IPS-18a (cell line): ENCODE measurements at regions not wholly inside any gene's neighbourhood (a gene's known extent, or its start where the extent isn't known, plus 50 kb on each side); places are given as distances from the start of the nearest gene placed in this dataset.
"Not testable (repeated sequence)": the region's sequence is repeated elsewhere in the genome, so short reads cannot be mapped to it uniquely, and the experiment has no call there.

Experiments
- H3K27ac ChIP-seq: one replicate; pipeline ENCODE4 v1.5.1; 2013; ENCODE audit warnings: low read length
- H3K27me3 ChIP-seq: one replicate; pipeline ENCODE4 v1.6.1; 2013; ENCODE audit warnings: mild to moderate bottlenecking, low read length; ENCODE audit not compliant: control insufficient read depth, insufficient read depth
- H3K36me3 ChIP-seq: one replicate; pipeline ENCODE4 v1.6.1; 2013; ENCODE audit warnings: low read depth, low read length; ENCODE audit not compliant: control insufficient read depth
- H3K4me1 ChIP-seq: one replicate; pipeline ENCODE4 v1.6.1; 2013; ENCODE audit warnings: low read depth, low read length; ENCODE audit not compliant: control insufficient read depth
- H3K4me3 ChIP-seq: one replicate; pipeline ENCODE4 v1.5.1; 2013; ENCODE audit warnings: low read length
- H3K9ac ChIP-seq: one replicate; pipeline ENCODE4 v1.6.1; 2013; ENCODE audit warnings: mild to moderate bottlenecking, low read length, moderate library complexity
- H3K9me3 ChIP-seq: one replicate; pipeline ENCODE4 v1.6.1; 2013; ENCODE audit warnings: low read depth, low read length; ENCODE audit not compliant: control insufficient read depth

DNA sequence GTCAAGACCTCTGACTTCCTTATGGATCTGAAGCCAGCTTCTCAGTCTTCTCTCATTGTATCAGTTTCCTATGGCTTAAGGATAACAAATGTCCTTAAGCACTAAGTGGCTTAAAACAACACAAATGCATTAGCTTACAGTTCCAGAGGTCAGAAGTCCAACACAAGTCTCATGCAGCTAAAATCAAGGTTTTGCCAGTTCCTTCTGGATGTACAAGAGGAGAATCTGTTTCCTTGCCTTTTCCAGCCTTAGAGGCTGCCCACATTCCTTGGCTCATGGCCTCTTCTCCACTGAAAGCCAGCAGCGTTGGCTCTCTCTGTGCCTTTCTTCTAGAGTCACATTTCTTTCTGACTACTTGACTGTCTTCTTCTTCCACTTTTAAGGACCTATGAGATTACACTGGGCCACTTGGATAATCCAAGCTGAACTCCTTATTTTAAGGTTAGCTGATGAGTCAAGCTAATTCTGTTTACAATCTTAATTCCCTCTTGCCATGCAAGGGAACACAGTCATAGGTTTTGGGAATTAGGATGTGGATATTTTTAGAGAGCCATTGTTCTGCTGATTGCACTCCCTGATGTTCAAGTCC is 179.0 kb downstream of the BCAS1 start:
- Histone ChIP-seq H3K9me3 (no peaks in the 10 kb centered on the region), H3K27ac (no peak overlapping the region), H3K4me3 (no peak overlapping the region), H3K27me3 (no peaks in the 10 kb centered on the region), H3K9ac (no peak overlapping the region), H3K36me3 (no peaks in the 10 kb centered on the region), H3K4me1 (peaks cover 16% of the 10 kb centered on the region)

DNA sequence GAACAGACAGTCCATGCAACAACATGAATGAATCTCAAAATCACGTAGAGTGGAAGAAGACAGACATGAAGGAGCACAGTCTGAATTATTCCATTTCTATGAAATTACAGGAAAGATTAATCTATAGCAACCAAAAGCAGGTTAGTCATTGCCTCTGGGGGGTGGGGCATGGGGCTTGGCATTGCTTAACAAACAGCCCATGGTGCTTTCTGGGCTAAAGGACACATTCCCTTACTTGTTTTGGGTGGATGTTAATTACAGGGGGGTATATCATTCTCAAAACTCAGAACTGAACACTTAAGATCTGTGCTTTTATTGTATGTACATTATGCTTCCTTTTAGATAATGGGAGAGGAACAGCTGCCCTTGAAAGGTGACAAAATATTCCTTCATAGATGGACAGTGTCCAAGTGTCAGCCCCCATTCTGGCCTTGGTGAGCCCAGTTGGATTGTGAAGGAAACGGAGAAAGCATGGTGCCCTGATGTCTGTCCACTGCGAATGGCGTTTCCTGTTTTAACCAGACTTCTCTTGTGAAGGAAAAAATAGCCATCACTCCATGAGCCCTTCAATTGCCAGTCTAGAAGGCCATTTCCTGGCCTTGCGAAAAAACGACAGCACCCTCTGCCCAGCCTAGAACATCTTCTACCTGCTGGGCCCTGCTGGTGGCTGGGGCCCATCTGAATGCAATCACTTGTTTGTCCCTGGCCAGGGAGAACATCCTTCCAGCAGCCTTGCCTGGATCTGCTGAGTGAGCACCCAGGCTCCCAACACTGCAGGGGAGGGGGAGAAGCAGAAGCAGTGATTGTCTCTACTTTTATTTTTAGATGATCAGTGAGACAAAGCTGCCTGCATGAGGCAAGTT is 179.7 kb downstream of the BCAS1 start:
- Histone ChIP-seq H3K27ac (no peak overlapping the region), H3K4me1 (peaks cover 22% of the 10 kb centered on the region), H3K27me3 (no peaks in the 10 kb centered on the region), H3K4me3 (no peak overlapping the region), H3K9ac (no peak overlapping the region), H3K36me3 (no peaks in the 10 kb centered on the region), H3K9me3 (no peaks in the 10 kb centered on the region)

DNA sequence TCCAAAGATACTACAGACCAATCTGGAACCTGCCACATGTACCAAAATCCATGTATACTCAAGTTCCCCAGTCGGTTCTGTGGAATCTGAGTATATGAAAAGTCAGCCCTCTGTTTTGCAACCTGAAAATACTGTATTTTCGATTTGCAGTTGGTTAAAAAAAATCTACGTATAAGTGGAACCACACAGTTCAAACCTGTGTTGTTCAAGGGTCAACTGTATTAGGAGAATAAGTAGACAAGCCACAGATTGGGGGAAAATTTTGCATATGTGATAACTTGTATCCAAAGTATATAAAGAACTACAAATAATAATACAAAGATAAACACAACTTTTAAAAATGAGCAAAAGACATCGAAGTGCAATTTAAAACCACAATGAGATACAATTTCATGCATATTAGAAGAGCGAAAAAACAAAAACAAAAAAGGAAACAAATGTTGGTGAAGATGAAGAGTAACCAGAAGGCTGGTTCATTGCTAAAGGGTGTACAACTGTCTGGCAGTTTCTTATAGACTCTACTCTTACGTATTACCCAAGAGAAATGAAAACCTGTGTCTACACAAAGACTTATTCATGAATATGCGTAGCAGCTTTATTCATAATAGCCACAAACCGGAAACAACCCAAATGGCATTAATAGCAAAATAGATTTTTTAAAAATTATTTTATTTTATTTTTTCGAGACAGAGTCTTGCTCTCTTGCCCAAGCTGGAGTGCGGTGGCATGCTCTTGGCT is 180.8 kb downstream of the BCAS1 start:
- Histone ChIP-seq H3K9ac (no peak overlapping the region), H3K4me3 (no peak overlapping the region), H3K4me1 (peaks cover 23% of the 10 kb centered on the region), H3K36me3 (no peaks in the 10 kb centered on the region), H3K27me3 (no peaks in the 10 kb centered on the region), H3K9me3 (no peaks in the 10 kb centered on the region), H3K27ac (no peak overlapping the region)

DNA sequence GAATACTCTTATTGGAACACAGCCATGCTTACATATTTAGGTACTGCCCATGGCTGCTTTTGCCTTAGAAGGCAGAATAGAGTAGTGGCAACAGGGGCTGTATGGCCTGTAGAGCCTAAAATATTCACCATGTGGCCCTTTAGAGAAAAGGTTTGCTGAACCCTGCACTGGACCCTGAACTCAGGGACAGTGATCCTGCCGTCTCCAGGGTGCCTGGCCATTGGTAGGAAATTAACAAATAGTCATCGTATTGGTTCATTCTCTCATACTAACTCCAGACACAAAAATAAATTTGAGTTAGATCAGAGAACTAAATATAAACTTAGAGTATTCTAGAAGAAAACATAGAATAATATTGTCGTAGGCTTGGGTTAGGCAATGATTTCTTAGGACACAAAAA is 181.4 kb downstream of the BCAS1 start:
- Histone ChIP-seq H3K27me3 (no peaks in the 10 kb centered on the region), H3K4me3 (no peak overlapping the region), H3K36me3 (no peaks in the 10 kb centered on the region), H3K4me1 (peaks cover 23% of the 10 kb centered on the region), H3K27ac (no peak overlapping the region), H3K9ac (no peak overlapping the region), H3K9me3 (no peaks in the 10 kb centered on the region)

DNA sequence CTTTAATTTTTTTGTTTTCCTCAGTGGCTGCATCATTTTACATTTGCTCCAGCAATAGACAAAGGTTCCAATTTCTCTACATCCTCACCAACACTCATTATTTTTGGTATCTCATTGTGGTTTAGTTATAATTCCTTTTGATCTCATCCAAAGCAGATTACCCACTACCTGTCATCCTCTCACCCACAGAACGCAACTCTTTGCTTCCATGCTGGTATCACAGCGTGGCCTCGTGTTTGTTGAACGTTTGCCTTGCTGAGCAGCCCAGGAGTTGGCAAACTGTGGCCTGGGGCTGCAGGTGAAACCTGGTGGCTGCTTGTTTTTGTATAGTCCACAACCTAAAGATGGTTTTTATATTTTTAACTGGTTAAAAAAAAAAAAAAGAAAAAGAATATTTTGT is 181.9 kb downstream of the BCAS1 start:
- peaks cover 23% of the 10 kb centered on the region for H3K4me1 ChIP-seq
- H3K27ac ChIP-seq = no peak overlapping the region
- no peak overlapping the region for H3K4me3 ChIP-seq
- H3K9ac ChIP-seq = no peak overlapping the region
- H3K36me3 ChIP-seq = no peaks in the 10 kb centered on the region
- no peaks in the 10 kb centered on the region for H3K27me3 ChIP-seq
- no peaks in the 10 kb centered on the region for H3K9me3 ChIP-seq

DNA sequence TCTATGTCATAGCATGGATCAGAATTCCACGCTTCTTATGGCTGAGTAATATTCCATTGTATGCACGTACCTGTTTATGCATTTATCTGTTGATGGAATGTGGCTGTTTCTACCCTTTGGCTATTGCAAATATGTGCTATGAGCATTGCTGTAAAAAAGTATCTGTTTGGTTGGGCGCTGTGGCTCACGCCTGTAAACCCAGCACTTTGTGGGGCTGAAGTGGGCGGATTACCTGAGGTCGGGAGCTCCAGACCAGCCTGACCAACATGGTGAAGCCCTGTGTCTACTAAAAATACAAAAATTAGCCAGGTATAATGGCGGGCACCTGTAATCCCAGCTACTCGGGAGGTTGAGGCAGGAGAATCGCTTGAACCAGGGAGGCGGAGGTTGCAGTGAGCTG is 182.4 kb downstream of the BCAS1 start:
- Histone ChIP-seq H3K9ac (no peak overlapping the region), H3K4me3 (no peak overlapping the region), H3K27me3 (no peaks in the 10 kb centered on the region), H3K27ac (no peak overlapping the region), H3K9me3 (no peaks in the 10 kb centered on the region), H3K36me3 (no peaks in the 10 kb centered on the region), H3K4me1 (peaks cover 18% of the 10 kb centered on the region)

DNA sequence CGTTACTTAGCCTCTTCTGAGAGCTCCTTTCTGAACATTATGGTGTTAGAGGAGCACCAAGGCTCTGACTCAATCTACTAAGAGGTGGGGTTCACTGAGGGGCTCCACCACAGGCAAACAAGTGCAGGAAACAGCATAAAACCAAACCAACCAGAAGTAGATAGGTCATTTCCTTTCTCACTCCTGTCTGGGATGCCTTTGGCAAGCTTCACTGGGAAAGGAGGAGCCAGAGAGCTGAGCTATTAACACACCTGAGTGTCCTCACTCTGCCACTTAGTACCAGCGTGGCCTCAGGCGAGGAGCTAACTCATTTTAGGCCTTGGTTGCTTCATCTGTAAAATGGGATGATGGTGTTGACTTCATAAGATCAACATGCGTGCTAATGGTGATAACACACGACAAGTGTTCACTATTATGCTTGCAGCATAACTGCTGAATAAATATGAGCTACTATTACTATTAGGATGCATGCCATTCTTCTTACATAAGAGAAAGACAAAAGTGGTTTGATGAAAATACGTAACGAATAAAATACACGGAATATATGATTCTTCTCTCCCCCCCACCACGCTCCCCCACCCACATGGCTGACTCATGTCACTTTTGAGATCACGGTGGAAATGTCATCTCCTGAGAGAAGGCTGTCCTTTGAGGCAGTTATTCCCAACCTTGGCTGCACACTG is 185.4 kb downstream of the BCAS1 start:
- Histone ChIP-seq H3K4me3 (no peak overlapping the region), H3K27ac (no peak overlapping the region), H3K27me3 (no peaks in the 10 kb centered on the region), H3K9ac (no peak overlapping the region), H3K9me3 (no peaks in the 10 kb centered on the region), H3K36me3 (no peaks in the 10 kb centered on the region), H3K4me1 (peaks cover 11% of the 10 kb centered on the region)

DNA sequence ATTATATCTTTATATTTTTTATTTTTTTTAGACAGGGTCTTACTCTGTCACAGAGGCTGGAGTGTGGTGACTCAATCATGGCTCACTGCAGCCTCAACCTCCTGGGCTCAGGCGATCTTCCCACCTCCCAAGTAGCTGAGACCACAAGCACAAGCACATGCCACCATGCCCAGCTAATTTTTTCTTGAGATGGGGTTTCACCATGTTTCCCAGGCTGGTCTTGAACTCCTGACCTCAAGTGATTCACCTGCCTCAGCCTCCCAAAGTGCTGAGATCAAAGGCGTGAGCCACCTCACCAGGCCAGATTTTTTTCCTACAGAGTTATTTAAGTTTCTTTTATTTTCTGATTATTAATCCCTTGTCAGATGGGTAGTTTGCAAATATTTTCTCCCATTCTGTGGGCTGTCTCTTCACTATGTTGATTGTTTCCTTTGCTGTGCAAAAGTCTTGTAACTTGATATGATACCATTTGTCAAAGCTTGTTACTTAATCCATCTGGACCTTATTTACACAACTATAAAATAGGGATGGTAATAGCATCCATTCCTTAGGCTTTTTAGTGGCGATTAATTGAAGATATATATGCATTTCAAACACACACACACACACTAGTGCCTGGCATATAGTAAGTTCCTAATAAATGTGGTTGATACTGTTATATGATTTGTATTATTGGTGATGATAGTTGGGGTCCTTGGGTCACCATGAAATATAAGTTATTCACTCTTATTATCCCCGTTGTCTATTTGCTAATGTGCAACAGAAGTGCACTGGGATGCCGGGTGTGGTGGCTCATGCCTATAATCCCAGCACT is 187.1 kb downstream of the BCAS1 start:
- H3K9me3 ChIP-seq = no peaks in the 10 kb centered on the region
- no peak overlapping the region for H3K9ac ChIP-seq
- no peak overlapping the region for H3K27ac ChIP-seq
- peaks cover 9% of the 10 kb centered on the region for H3K4me1 ChIP-seq
- H3K27me3 ChIP-seq = no peaks in the 10 kb centered on the region
- H3K36me3 ChIP-seq = no peaks in the 10 kb centered on the region
- H3K4me3 ChIP-seq = no peak overlapping the region

DNA sequence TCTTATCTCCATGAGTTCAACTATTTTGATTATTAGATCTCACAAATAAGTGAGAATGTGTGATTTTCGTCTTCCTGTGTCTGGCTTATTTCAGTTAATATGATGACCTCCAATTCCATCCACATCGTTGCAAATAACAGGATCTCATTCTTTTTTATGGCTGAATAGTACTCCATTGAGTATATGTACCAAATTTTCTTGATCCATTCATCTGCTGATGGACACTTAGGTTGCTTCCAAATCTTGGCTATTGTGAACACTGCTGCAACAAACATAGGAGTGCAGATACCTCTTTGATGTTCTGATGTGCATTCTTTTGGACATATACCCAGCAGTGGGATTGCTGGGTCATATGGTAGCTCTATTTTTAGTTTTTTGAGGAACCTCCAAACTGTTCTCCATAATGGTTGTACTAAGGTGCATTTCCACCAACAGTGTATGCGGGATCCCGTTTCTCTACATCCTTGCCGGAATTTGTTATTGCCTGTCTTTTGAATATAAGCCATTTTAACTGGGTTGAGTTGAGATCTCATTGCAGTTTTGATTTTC is 187.9 kb downstream of the BCAS1 start:
- not testable (repeated sequence) for H3K4me3 ChIP-seq, H3K9me3 ChIP-seq, H3K27ac ChIP-seq, H3K27me3 ChIP-seq, H3K36me3 ChIP-seq, H3K9ac ChIP-seq, H3K4me1 ChIP-seq

DNA sequence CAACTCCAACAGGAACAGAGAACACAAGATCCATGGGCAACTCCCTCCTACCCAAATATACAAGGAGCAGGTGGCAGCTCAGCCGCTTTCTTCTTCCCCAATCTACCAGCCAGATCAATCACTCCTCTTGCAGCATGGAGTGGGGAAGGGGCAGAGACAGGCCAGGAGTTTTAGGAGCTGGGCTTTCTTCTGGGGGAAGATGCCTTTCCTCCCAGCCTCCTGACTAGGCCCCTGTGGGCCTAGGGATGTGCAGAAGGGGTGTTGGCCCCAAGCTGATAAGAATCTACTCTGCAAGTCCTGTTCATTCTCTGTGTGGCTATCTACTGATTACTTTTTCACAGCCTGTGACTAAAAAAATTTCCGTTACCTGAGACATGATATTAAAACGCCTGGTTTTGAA is 189.0 kb downstream of the BCAS1 start:
- Histone ChIP-seq H3K4me1 (peaks cover 15% of the 10 kb centered on the region), H3K4me3 (no peak overlapping the region), H3K27ac (no peak overlapping the region), H3K9me3 (no peaks in the 10 kb centered on the region), H3K9ac (no peak overlapping the region), H3K27me3 (no peaks in the 10 kb centered on the region), H3K36me3 (no peaks in the 10 kb centered on the region)
